ENCODE measurements at regions not wholly inside any gene's neighbourhood (a gene's known extent, or its start where the extent isn't known, plus 50 kb on each side); places are given as distances from the start of the nearest gene placed in this dataset.
"Not testable (repeated sequence)": the region's sequence is repeated elsewhere in the genome, so short reads cannot be mapped to it uniquely, and the experiment has no call there.

- no peak for DNase-seq (ENCODE audit: low read depth)
These were observed 218.5 kb downstream of the RPS29 start for GRCh38 chr14:49367696-49368095.

DNA sequence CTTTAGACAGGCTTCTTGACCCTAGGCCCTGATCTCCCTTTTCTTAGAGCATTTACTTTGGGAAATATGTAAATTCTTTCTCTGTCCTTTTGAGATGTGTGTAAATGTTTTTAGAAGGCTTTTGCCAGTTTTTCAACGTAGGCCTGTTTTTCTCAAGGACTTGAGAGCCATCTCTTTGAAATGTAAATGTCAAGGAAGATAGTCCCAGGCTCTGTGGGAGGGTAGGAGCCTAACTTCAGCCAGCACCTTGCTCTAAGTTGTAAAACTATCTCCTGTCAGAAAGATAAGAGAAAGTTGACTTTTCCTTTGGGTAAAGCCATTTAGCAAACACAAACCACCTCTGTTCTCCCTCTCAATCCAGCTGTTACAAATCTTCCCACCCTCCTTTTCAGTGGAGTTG lies 219.8 kb downstream of the RPS29 start:
- DNase-seq (ENCODE audit: low read depth), result no peak

- DNase-seq (ENCODE audit: low read depth), result no peak
These were observed 221.4 kb downstream of the RPS29 start for GRCh38 chr14:49364752-49365117.

- no peak for DNase-seq (ENCODE audit: low read depth)
These were observed 222.1 kb downstream of the RPS29 start for GRCh38 chr14:49363821-49364751.

- DNase-seq (ENCODE audit: low read depth), result no peak
These were observed 223.3 kb downstream of the RPS29 start for GRCh38 chr14:49362916-49363315.

- no peak for DNase-seq (ENCODE audit: low read depth)
These were observed 247.1 kb downstream of the RPS29 start for GRCh38 chr14:49339130-49339529.

GRCh38 chr14:49319810-49320209 lies 266.4 kb downstream of the RPS29 start:
- DNase-seq (ENCODE audit: low read depth), result no peak

GRCh38 chr14:49315570-49315969 lies 270.6 kb downstream of the RPS29 start:
- no peak for DNase-seq (ENCODE audit: low read depth)

GRCh38 chr14:49314737-49315136 lies 271.4 kb downstream of the RPS29 start:
- no peak for DNase-seq (ENCODE audit: low read depth)

DNA sequence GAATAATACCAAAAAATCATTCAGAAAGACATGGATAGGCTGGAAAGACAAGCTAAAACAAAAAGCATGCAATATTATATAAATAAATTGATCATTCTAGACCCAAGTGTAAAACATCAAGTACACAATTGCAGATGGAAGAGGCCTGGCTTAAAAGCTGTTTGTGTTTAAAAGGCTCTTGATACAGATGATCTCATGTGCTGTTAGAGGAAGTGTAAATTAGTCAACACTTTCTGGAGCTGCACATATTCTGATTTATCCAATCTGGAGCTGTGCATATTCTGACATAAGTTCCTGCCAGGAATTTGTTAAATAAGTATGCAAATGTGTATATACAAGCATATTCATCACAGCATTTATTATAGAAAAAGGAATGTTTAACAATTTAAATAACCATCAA lies 273.1 kb downstream of the RPS29 start:
- DNase-seq (ENCODE audit: low read depth), result no peak

DNA sequence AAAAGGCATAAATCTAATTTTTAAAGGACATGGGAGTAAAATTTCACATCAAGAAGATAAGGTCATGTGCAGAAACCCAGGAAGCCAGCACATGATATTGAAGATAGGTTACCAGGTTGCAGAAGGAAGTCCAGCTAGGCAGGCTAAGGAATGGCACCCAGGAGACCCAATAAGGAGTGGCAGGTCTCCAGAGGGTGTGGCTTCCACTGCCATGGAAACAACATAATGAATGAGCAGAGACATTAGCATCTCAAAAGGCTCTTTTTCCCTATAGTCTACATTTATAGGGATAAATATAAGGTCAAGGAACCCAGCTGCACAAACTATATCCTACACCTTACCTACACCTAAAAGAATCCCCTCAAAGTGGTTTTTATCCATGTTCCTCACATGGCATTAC lies 275.9 kb downstream of the RPS29 start:
- DNase-seq (ENCODE audit: low read depth), result no peak

DNA sequence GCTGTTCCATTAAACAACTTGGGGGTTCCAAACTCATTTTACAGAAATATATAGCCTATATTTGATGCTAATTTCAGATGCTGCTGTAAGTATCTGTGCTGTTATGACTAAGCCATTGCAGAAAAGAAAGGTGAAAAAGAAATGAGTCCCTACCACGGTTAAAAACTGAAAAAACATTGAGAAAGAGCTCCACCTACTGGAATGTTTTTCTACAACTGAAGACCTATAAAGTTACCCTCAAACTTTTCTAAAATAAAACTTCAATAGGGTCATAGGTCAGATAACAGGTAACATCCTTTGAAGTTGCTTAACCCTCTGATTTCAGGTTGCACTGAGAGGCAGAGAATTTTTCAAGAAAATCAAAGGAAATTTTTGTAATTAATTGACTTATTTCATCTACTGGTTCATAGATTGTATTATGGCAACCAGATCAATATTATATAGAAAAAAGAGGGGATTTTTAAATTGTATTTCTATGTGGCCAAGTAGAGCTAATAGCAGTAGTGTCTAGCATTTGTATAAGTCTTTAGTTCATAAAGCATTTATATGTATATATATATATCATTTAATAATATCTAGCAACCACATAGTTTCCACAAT lies 279.9 kb downstream of the RPS29 start:
- peak; percentile 30 for DNase-seq (ENCODE audit: low read depth)

GRCh38 chr14:49303946-49304516 lies 282.1 kb downstream of the RPS29 start:
- DNase-seq (ENCODE audit: low read depth), result peak; percentile 26

DNA sequence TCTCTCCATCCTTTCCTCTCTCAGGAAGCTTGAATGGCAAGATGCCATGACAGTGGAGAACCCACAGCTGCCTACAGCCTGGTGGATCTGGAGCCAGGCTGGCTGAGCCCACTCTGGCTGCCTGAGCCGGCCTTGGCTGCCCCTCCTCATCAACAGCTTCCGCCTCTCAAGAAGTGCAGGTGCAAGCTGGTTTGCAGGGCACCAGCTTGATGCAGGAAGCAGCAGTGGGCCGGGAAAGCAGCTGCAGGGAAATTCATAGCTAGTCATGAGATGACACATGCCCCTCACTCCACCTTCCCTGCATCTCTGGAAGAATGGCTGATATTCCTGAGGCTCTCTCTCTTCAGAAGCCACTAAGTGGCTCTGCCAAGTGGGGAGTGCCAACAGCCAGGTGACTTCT lies 289.1 kb downstream of the RPS29 start:
- no peak for DNase-seq (ENCODE audit: low read depth)

- no peak for DNase-seq (ENCODE audit: low read depth)
These were observed 291.5 kb downstream of the RPS29 start for GRCh38 chr14:49294621-49295148.

- no peak for DNase-seq (ENCODE audit: low read depth)
These were observed 299.2 kb downstream of the RPS29 start for GRCh38 chr14:49287004-49287403.

GRCh38 chr14:49286257-49286983 lies 299.8 kb downstream of the RPS29 start:
- DNase-seq (ENCODE audit: low read depth), result no peak

- no peak for DNase-seq (ENCODE audit: low read depth)
These were observed 305.6 kb downstream of the RPS29 start for GRCh38 chr14:49280566-49280965.

- DNase-seq (ENCODE audit: low read depth), result no peak
These were observed 335.7 kb downstream of the RPS29 start for GRCh38 chr14:49250517-49250916.

DNA sequence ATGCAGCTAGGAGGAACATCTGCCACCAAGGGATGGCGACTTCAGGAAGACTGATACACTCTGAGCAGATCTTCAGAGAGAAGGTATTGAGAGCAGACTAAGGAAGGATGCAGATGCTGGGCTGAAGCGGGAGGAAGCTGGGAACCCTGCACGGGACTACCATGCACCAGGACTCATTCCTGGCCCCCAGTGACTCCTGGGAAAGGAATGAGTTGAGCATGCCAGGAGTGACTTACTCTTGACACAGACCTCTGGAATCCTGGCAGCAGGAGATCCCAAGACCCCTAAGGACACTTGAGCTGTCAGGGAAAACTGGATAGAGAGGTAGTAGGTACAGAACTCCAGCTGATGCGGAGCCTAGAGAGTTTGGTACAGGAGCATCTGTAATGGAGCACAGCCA lies 336.1 kb downstream of the RPS29 start:
- peak; percentile 19 for DNase-seq (ENCODE audit: low read depth)

DNA sequence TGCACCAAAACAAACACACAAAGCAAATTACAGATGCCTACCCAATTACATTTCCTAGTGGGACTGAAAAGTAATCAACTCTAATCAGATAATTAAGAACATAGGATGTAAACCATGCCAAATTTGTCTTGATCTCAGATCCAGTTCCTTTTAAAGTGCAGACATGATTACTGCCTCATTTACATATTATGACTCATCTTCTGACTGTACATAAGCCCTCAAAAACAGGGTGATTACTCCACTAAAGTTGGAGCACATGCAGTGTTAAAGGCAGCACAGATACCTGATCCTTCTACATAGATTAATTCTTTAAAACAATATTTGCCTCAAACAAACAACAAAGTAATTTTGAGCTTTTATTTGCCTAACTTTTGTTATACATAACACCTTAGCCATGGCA lies 337.2 kb downstream of the RPS29 start:
- peak; percentile 59 for DNase-seq (ENCODE audit: low read depth)

- DNase-seq (ENCODE audit: low read depth), result not testable (repeated sequence)
These were observed 342.4 kb downstream of the RPS29 start for GRCh38 chr14:49243777-49244176.
